ENCODE measurements at regions not wholly inside any gene's neighbourhood (a gene's known extent, or its start where the extent isn't known, plus 50 kb on each side); places are given as distances from the start of the nearest gene placed in this dataset.

- in situ Hi-C loops (cut with MboI; ENCODE audit: low pct_ligation_motif_present in 1 of 4, low pct_unique_long_range_greater_than_20kb in 1 of 4, low sequenced_read_pairs in 3 of 4) (no loop called here), intact Hi-C loops (cut with DNase I; ENCODE audit: low total_unique reads) (no loop called here)
- H3K27me3 ChIP-seq, result no peaks in the 10 kb centered on the region
- H3K4me3 ChIP-seq, result no peak overlapping the region
- TF ChIP-seq POLR2A (IDR thresholded peaks at IDR 0.05) (no peak), EP300 (IDR thresholded peaks at IDR 0.05; ENCODE audit: low read depth) (no peak), CTCF (IDR thresholded peaks at IDR 0.05) (no peak), POLR2AphosphoS5 (IDR thresholded peaks at IDR 0.05) (no peak)
- H3K9me3 ChIP-seq, result no peaks in the 10 kb centered on the region
- WGBS, 2 donors (ENCODE audit: low coverage in 1 of 2), result 35 to 69% methylated on average over 2 to 4 of the region's 4 CpGs
- H3K4me1 ChIP-seq, result no peaks in the 10 kb centered on the region
- no peak for DNase-seq
- H3K36me3 ChIP-seq, result no peaks in the 10 kb centered on the region
- no peak overlapping the region for H3K27ac ChIP-seq
These were observed 1061.5 kb upstream of the PCDH9 start for GRCh38 chr13:68291595-68291994.

GRCh38 chr13:68275758-68276157, 1045.6 kb upstream of the PCDH9 start:
- in situ Hi-C loops (cut with MboI; ENCODE audit: low pct_ligation_motif_present in 1 of 4, low pct_unique_long_range_greater_than_20kb in 1 of 4, low sequenced_read_pairs in 3 of 4) (no loop called here), intact Hi-C loops (cut with DNase I; ENCODE audit: low total_unique reads) (no loop called here)
- Histone ChIP-seq H3K27ac (no peak overlapping the region), H3K4me3 (no peak overlapping the region), H3K9me3 (peaks cover 0 to 4% of the 10 kb centered on the region in 2 donors), H3K27me3 (no peaks in the 10 kb centered on the region), H3K36me3 (no peaks in the 10 kb centered on the region), H3K4me1 (no peaks in the 10 kb centered on the region)
- TF ChIP-seq CTCF (IDR thresholded peaks at IDR 0.05), result no peak
- TF ChIP-seq POLR2A (IDR thresholded peaks at IDR 0.05), result no peak
- TF ChIP-seq POLR2AphosphoS5 (IDR thresholded peaks at IDR 0.05), result no peak
- TF ChIP-seq EP300 (IDR thresholded peaks at IDR 0.05; ENCODE audit: low read depth), result no peak
- WGBS, 2 donors (ENCODE audit: low coverage in 1 of 2), result 91 to 92% methylated on average over 1 of the region's 1 CpG
- DNase-seq, result no peak

GRCh38 chr13:68272652-68273051, 1042.5 kb upstream of the PCDH9 start:
- Histone ChIP-seq H3K9me3 (peaks cover 0 to 4% of the 10 kb centered on the region in 2 donors), H3K27ac (no peak overlapping the region), H3K27me3 (no peaks in the 10 kb centered on the region), H3K4me3 (no peak overlapping the region), H3K4me1 (no peaks in the 10 kb centered on the region), H3K36me3 (no peaks in the 10 kb centered on the region)
- intact Hi-C loops (cut with DNase I; ENCODE audit: low total_unique reads) (no loop called here), in situ Hi-C loops (cut with MboI; ENCODE audit: low pct_ligation_motif_present in 1 of 4, low pct_unique_long_range_greater_than_20kb in 1 of 4, low sequenced_read_pairs in 3 of 4) (no loop called here)
- no peak for DNase-seq
- 89 to 100% methylated on average over 1 to 10 of the region's 14 CpGs for WGBS, 2 donors (ENCODE audit: low coverage in 1 of 2)
- no peak for TF ChIP-seq POLR2A (IDR thresholded peaks at IDR 0.05)
- no peak for TF ChIP-seq CTCF (IDR thresholded peaks at IDR 0.05)
- TF ChIP-seq EP300 (IDR thresholded peaks at IDR 0.05; ENCODE audit: low read depth), result no peak
- TF ChIP-seq POLR2AphosphoS5 (IDR thresholded peaks at IDR 0.05), result no peak

GRCh38 chr13:68264692-68265091, 1034.6 kb upstream of the PCDH9 start:
- Histone ChIP-seq H3K27ac (no peak overlapping the region), H3K27me3 (no peaks in the 10 kb centered on the region), H3K4me1 (no peaks in the 10 kb centered on the region), H3K4me3 (no peak overlapping the region), H3K9me3 (no peaks in the 10 kb centered on the region), H3K36me3 (no peaks in the 10 kb centered on the region)
- DNase-seq, result no peak
- intact Hi-C loops (cut with DNase I; ENCODE audit: low total_unique reads), result no loop called here
- 58 to 59% methylated on average over 2 of the region's 2 CpGs for WGBS, 2 donors (ENCODE audit: low coverage in 1 of 2)
- TF ChIP-seq POLR2AphosphoS5 (IDR thresholded peaks at IDR 0.05), result no peak
- no peak for TF ChIP-seq CTCF (IDR thresholded peaks at IDR 0.05)
- no peak for TF ChIP-seq EP300 (IDR thresholded peaks at IDR 0.05; ENCODE audit: low read depth)
- no peak for TF ChIP-seq POLR2A (IDR thresholded peaks at IDR 0.05)
- in situ Hi-C loops (cut with MboI; ENCODE audit: low pct_ligation_motif_present in 1 of 4, low pct_unique_long_range_greater_than_20kb in 1 of 4, low sequenced_read_pairs in 3 of 4), result no loop called here

Measured in transverse colon (tissue), 4 donors.